ENCODE measurements at regions not wholly inside any gene's neighbourhood (a gene's known extent, or its start where the extent isn't known, plus 50 kb on each side); places are given as distances from the start of the nearest gene placed in this dataset.

GRCh38 chr4:81682492-81682891 lies 210.8 kb upstream of the RASGEF1B start:
- ATAC-seq = no peak
- intact Hi-C loops (cut with DNase I) = no loop called here
- no peak overlapping the region for H3K4me3 ChIP-seq
- no peak overlapping the region for H3K27ac ChIP-seq
- no peak for TF ChIP-seq CTCF (IDR thresholded peaks at IDR 0.05)
- H3K4me1 ChIP-seq = no peaks in the 10 kb centered on the region
- no peaks in the 10 kb centered on the region for H3K36me3 ChIP-seq
- DNase-seq = no peak
- no peaks in the 10 kb centered on the region for H3K9me3 ChIP-seq
- no peaks in the 10 kb centered on the region for H3K27me3 ChIP-seq

GRCh38 chr4:81679315-81679714 lies 207.6 kb upstream of the RASGEF1B start:
- no peaks in the 10 kb centered on the region for H3K27me3 ChIP-seq
- TF ChIP-seq CTCF (IDR thresholded peaks at IDR 0.05) = no peak
- ATAC-seq (no peak), DNase-seq (no peak)
- no peaks in the 10 kb centered on the region for H3K4me1 ChIP-seq
- H3K27ac ChIP-seq = no peak overlapping the region
- H3K4me3 ChIP-seq = no peak overlapping the region
- intact Hi-C loops (cut with DNase I) = no loop called here
- no peaks in the 10 kb centered on the region for H3K9me3 ChIP-seq
- H3K36me3 ChIP-seq = no peaks in the 10 kb centered on the region

- TF ChIP-seq CTCF (IDR thresholded peaks at IDR 0.05) = no peak
- intact Hi-C loops (cut with DNase I) = no loop called here
- Histone ChIP-seq H3K9me3 (no peaks in the 10 kb centered on the region), H3K4me1 (no peaks in the 10 kb centered on the region), H3K27ac (no peak overlapping the region), H3K36me3 (no peaks in the 10 kb centered on the region), H3K27me3 (no peaks in the 10 kb centered on the region), H3K4me3 (no peak overlapping the region)
- DNase-seq (no peak), ATAC-seq (no peak)
Measured at GRCh38 chr4:81678801-81679200, 207.1 kb upstream of the RASGEF1B start.

GRCh38 chr4:81676537-81676936 lies 204.8 kb upstream of the RASGEF1B start:
- Histone ChIP-seq H3K27ac (peak overlapping the region in 1 of 2 donors; percentile 45), H3K4me1 (no peaks in the 10 kb centered on the region), H3K36me3 (no peaks in the 10 kb centered on the region), H3K27me3 (no peaks in the 10 kb centered on the region), H3K4me3 (no peak overlapping the region), H3K9me3 (no peaks in the 10 kb centered on the region)
- TF ChIP-seq CTCF (IDR thresholded peaks at IDR 0.05) = no peak
- intact Hi-C loops (cut with DNase I) = no loop called here
- DNase-seq (peak in 2 of 4 donors; percentile 61 to 68), ATAC-seq (peak; percentile 71)

DNA sequence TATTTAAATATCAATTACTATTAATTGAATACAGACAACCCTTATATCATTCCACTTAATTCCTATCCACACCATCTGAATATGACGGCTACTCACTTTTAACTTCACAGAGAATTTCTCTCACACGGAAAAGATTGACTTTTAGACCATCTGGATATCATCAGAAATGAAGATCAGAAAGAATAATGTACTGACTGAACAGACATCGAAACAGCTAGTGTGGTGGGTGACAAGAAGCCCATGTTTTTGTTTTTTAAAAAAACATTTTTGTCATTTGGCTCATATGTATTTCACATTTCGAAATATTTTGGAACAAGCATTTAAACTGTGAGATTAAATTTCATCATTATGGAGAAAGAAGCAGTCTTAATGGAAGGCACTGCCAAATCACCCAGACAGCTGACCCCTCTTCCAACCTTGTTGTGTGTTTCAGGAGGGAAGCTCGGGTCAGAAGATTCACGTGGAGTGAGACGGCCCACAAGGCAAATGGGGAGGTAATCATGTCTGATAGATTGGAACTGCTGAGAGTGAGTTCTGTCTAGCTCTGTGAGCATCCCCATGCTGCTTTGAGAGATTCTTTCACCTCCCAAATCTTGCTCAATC lies 204.2 kb upstream of the RASGEF1B start:
- peak in 2 of 4 donors; percentile 72 to 78 for DNase-seq
- Histone ChIP-seq H3K27ac (peak overlapping the region in 1 of 2 donors; percentile 45), H3K4me1 (no peaks in the 10 kb centered on the region), H3K4me3 (no peak overlapping the region), H3K27me3 (no peaks in the 10 kb centered on the region), H3K9me3 (no peaks in the 10 kb centered on the region), H3K36me3 (no peaks in the 10 kb centered on the region)
- intact Hi-C loops (cut with DNase I) = no loop called here
- peak; percentile 66 for ATAC-seq
- no peak for TF ChIP-seq CTCF (IDR thresholded peaks at IDR 0.05)
